WTC11 (cell line): ENCODE measurements at regions not wholly inside any gene's neighbourhood (a gene's known extent, or its start where the extent isn't known, plus 50 kb on each side); places are given as distances from the start of the nearest gene placed in this dataset.
"Not testable (repeated sequence)": the region's sequence is repeated elsewhere in the genome, so short reads cannot be mapped to it uniquely, and the experiment has no call there.

ENCODE experiments used
- ATAC-seq: fragments of 200-7000 bp; cut with Tn5 transposase; 2 replicates; pipeline ENCODE4 v1.10.0; 2021; ENCODE audit warnings: mild to moderate bottlenecking, moderate library complexity
- CTCF ChIA-PET: fragments of 300-600 bp; sonication (Branson Sonifier 250); formaldehyde crosslinking; loops from one replicate; lab custom pipeline; 2021; ENCODE audit warnings: antibody characterized with exemption; lab: Charles Lee
- POLR2A ChIA-PET: fragments of 350-600 bp; sonication (Branson Sonifier 250); formaldehyde crosslinking; loops from one replicate; lab custom pipeline; 2021; ENCODE audit warnings: antibody characterized with exemption; lab: Charles Lee
- DNase-seq: peaks from one replicate; pipeline ENCODE4 v3.0.0; 2021; ENCODE audit warnings: low spot score
- H3K27ac Mint-ChIP-seq: 2 replicates; pipeline ENCODE4 v1.8.0; 2021; ENCODE audit warnings: mixed read lengths
- H3K27me3 Mint-ChIP-seq: 2 replicates; pipeline ENCODE4 v1.8.0; 2021; ENCODE audit warnings: low read depth, mild to moderate bottlenecking, moderate library complexity, mixed read lengths
- H3K36me3 Mint-ChIP-seq: 2 replicates; pipeline ENCODE4 v1.8.0; 2021; ENCODE audit warnings: mixed read lengths
- H3K4me1 Mint-ChIP-seq: 2 replicates; pipeline ENCODE4 v1.8.0; 2022; ENCODE audit warnings: mixed read lengths
- H3K4me3 Mint-ChIP-seq: 2 replicates; pipeline ENCODE4 v1.8.0; 2021; ENCODE audit warnings: mild to moderate bottlenecking, moderate library complexity, mixed read lengths
- H3K9me3 Mint-ChIP-seq: 2 replicates; pipeline ENCODE4 v1.8.0; 2021; ENCODE audit warnings: mixed read lengths
- ELF4 ChIP-seq: sonication (generic); formaldehyde crosslinking; IDR thresholded peaks from 2 replicates; pipeline ENCODE4 v1.8.1; 2022; ENCODE audit warnings: low read depth, mild to moderate bottlenecking, moderate library complexity, missing genetic modification reagents
- FOXP1 ChIP-seq: sonication (generic); formaldehyde crosslinking; IDR thresholded peaks from 2 replicates; pipeline ENCODE4 v1.8.0; 2022; ENCODE audit warnings: missing genetic modification reagents, mild to moderate bottlenecking, moderate library complexity, borderline replicate concordance
- JAZF1 ChIP-seq: fragments of 250-450 bp; sonication (Bioruptor Pico); IDR thresholded peaks from 2 replicates; pipeline ENCODE4 v1.9.0; 2021; ENCODE audit warnings: moderate library complexity, mild to moderate bottlenecking, inconsistent platforms
- MYBL2 ChIP-seq: sonication (generic); formaldehyde crosslinking; IDR thresholded peaks from 2 replicates; pipeline ENCODE4 v1.8.1; 2023; ENCODE audit warnings: mild to moderate bottlenecking, moderate library complexity, missing genetic modification reagents
- NFATC4 ChIP-seq: fragments of 250-450 bp; sonication (Bioruptor Pico); IDR thresholded peaks from 2 replicates; pipeline ENCODE4 v1.9.0; 2021; ENCODE audit warnings: mild to moderate bottlenecking
- ZBTB21 ChIP-seq: sonication (generic); formaldehyde crosslinking; IDR thresholded peaks from 2 replicates; pipeline ENCODE4 v1.8.1; 2023; ENCODE audit warnings: mild to moderate bottlenecking, missing genetic modification reagents, borderline replicate concordance
- ZNF263 ChIP-seq: sonication (generic); formaldehyde crosslinking; IDR thresholded peaks from 2 replicates; pipeline ENCODE4 v1.8.1; 2022; ENCODE audit warnings: low read depth, mild to moderate bottlenecking, moderate library complexity, missing genetic modification reagents
- ZNF317 ChIP-seq: sonication (generic); formaldehyde crosslinking; IDR thresholded peaks from 2 replicates; pipeline ENCODE4 v1.8.1; 2023; ENCODE audit warnings: low read depth, mild to moderate bottlenecking, moderate library complexity, missing genetic modification reagents, borderline replicate concordance
- ZNF396 ChIP-seq: fragments of 250-450 bp; sonication (Bioruptor Pico); IDR thresholded peaks from 2 replicates; pipeline ENCODE4 v1.8.0; 2021; ENCODE audit warnings: mild to moderate bottlenecking, moderate library complexity, borderline replicate concordance
- ZNF416 ChIP-seq: fragments of 250-450 bp; sonication (Bioruptor Pico); IDR thresholded peaks from 2 replicates; pipeline ENCODE4 v1.9.0; 2021; ENCODE audit warnings: mild to moderate bottlenecking, inconsistent platforms
- ZNF423 ChIP-seq: fragments of 250-450 bp; sonication (Bioruptor Pico); IDR thresholded peaks from 2 replicates; pipeline ENCODE4 v2.1.2; 2022; ENCODE audit warnings: mild to moderate bottlenecking, moderate library complexity
- TF ChIP-seq, protein P1 (sequence below): fragments of 250-450 bp; sonication (Bioruptor Pico); IDR thresholded peaks from 2 replicates; pipeline ENCODE4 v1.9.0; 2021; ENCODE audit warnings: moderate library complexity, mild to moderate bottlenecking, inconsistent platforms, borderline replicate concordance
- TF ChIP-seq, protein P2 (sequence below): fragments of 250-450 bp; sonication (Bioruptor Pico); IDR thresholded peaks from 2 replicates; pipeline ENCODE4 v1.9.0; 2021; ENCODE audit warnings: mild to moderate bottlenecking, borderline replicate concordance
- TF ChIP-seq, protein P3 (sequence below): fragments of 250-450 bp; sonication (Bioruptor Pico); conservative IDR thresholded peaks from 2 replicates; pipeline ENCODE4 v1.9.0; 2021; ENCODE audit warnings: mild to moderate bottlenecking
- TF ChIP-seq, protein P4 (sequence below): fragments of 250-450 bp; sonication (Bioruptor Pico); IDR thresholded peaks from 2 replicates; pipeline ENCODE4 v1.9.0; 2021; ENCODE audit warnings: mild to moderate bottlenecking
- TF ChIP-seq, protein P5 (sequence below): sonication (generic); formaldehyde crosslinking; IDR thresholded peaks from 2 replicates; pipeline ENCODE4 v1.8.1; 2023; ENCODE audit warnings: mild to moderate bottlenecking, missing genetic modification reagents

DNA sequence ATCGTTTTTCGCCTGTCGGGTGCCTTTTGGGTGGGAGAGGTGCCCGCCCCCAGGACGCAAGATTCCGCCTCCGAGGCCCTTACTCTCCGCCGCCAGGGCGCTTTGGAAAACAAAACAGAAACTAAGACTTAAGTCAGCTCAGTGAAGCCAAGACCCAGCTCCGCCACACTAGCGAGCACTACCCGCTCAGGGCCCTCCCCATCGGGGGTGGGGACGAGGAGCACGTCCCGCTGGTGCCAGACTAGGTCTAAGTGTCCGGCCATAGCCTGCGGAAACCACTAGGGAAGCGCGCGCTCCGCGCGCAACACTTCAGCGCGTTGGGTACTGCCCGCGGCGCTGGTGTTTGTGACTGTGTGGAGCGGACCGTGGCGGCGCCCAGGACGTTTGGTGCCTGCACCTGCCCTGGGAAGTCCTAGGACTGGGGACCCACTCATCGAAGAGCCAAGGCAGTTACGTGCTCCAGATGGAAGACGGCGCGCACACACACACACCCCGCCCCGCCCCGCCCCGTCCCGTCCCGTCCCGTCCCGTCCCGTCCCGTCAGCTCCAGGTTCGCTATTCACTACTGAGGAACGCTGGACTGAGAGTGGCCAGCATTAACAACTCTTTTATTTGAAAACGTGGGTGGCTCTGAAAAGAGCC, 57.6 kb upstream of the BOLA1 start:
- CTCF ChIA-PET, H3K27me3 Mint-ChIP-seq, H3K4me3 Mint-ChIP-seq, H3K27ac Mint-ChIP-seq, POLR2A ChIA-PET, H3K9me3 Mint-ChIP-seq, H3K36me3 Mint-ChIP-seq, DNase-seq: not testable (repeated sequence)
- peak; percentile 9 for ATAC-seq
- peaks cover 21% of the 10 kb centered on the region for H3K4me1 Mint-ChIP-seq

DNA sequence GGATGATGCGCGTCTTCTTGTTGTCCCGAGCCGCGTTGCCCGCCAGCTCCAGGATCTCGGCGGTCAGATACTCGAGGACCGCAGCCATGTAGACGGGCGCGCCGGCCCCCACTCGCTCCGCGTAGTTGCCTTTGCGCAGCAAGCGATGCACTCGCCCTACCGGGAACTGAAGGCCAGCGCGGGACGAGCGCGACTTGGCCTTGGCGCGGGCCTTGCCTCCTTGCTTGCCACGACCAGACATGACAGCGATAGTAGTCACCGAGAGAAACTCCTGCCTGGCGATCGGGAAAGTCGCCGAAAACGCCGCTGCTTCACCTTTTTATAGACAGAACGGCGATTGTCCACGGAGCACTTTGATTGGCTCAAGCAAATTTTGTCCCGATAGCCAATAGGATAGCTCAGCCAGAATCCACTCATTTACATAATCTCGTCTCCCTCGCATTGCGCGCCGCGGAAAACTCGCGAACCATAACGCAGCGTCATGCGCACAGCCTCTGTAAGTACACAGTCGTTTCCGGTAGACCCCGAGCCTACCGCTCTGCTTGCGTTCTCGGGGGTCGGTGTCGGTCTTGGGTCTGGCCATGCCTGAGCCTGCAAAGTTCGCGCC, 56.8 kb upstream of the BOLA1 start:
- DNase-seq, H3K9me3 Mint-ChIP-seq, H3K27me3 Mint-ChIP-seq, H3K27ac Mint-ChIP-seq, H3K36me3 Mint-ChIP-seq, H3K4me3 Mint-ChIP-seq, CTCF ChIA-PET: not testable (repeated sequence)
- ATAC-seq, result peak; percentile 55
- peaks cover 29% of the 10 kb centered on the region for H3K4me1 Mint-ChIP-seq
- POLR2A ChIA-PET, result interaction anchor here (3.3 kb wide), 1 partner anchor 44 kb away, joined by 51 read pairs; a partner anchor contains a TSS

DNA sequence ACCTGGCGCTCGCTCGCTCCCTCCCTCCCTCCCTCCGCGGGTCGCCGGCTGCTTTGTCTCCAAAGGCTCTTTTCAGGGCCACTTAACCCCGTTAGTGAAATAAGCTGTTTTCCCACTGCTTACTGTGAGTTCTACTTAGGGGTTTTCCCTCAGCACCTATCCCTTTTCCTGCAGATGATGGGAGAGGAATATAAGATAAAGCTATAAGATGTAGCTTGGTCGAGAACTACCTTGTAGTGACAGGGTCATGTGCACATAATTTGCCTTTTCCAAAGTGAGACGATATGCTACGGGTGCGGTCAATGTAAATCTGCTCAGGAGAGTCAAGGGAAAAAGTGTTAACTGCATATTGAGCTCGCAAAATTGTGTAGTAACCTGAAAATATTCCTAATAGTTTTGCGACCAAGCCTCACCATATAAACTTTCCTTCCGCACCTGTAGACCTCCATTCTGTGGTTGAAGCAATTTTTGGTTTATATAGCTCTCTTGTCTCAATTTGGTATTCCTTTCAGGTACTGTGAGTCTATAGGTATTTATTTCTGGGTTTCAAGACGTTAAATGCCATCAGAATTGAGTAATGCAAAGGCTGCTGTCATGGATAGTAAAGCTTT, 55.8 kb upstream of the BOLA1 start:
- no peaks in the 10 kb centered on the region for H3K9me3 Mint-ChIP-seq
- H3K27me3 Mint-ChIP-seq, result no peaks in the 10 kb centered on the region
- no peak for ATAC-seq
- peak overlapping the region; percentile 93 for H3K27ac Mint-ChIP-seq
- ChIA-PET POLR2A (interaction anchor here (3.3 kb wide), 1 partner anchor 43 kb away, joined by 51 read pairs; a partner anchor contains a TSS), CTCF (no interaction called here)
- H3K4me3 Mint-ChIP-seq, result peak overlapping the region; percentile 91
- H3K4me1 Mint-ChIP-seq, result peaks cover 38% of the 10 kb centered on the region
- peaks cover 5% of the 10 kb centered on the region for H3K36me3 Mint-ChIP-seq
- TF ChIP-seq ZNF416, result no peak
- no peak for TF ChIP-seq MYBL2 (CRISPR knock-in tag)
- TF ChIP-seq, protein P1, sequence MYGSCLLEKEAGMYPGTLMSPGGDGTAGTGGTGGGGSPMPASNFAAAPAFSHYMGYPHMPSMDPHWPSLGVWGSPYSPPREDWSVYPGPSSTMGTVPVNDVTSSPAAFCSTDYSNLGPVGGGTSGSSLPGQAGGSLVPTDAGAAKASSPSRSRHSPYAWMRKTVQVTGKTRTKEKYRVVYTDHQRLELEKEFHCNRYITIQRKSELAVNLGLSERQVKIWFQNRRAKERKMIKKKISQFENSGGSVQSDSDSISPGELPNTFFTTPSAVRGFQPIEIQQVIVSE, result no peak
- TF ChIP-seq, protein P2, sequence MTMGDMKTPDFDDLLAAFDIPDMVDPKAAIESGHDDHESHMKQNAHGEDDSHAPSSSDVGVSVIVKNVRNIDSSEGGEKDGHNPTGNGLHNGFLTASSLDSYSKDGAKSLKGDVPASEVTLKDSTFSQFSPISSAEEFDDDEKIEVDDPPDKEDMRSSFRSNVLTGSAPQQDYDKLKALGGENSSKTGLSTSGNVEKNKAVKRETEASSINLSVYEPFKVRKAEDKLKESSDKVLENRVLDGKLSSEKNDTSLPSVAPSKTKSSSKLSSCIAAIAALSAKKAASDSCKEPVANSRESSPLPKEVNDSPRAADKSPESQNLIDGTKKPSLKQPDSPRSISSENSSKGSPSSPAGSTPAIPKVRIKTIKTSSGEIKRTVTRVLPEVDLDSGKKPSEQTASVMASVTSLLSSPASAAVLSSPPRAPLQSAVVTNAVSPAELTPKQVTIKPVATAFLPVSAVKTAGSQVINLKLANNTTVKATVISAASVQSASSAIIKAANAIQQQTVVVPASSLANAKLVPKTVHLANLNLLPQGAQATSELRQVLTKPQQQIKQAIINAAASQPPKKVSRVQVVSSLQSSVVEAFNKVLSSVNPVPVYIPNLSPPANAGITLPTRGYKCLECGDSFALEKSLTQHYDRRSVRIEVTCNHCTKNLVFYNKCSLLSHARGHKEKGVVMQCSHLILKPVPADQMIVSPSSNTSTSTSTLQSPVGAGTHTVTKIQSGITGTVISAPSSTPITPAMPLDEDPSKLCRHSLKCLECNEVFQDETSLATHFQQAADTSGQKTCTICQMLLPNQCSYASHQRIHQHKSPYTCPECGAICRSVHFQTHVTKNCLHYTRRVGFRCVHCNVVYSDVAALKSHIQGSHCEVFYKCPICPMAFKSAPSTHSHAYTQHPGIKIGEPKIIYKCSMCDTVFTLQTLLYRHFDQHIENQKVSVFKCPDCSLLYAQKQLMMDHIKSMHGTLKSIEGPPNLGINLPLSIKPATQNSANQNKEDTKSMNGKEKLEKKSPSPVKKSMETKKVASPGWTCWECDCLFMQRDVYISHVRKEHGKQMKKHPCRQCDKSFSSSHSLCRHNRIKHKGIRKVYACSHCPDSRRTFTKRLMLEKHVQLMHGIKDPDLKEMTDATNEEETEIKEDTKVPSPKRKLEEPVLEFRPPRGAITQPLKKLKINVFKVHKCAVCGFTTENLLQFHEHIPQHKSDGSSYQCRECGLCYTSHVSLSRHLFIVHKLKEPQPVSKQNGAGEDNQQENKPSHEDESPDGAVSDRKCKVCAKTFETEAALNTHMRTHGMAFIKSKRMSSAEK (CRISPR knock-in tag), result 0 out of 2 replicates have a peak, but pooled peaks have one; percentile 19
- TF ChIP-seq, protein P3, sequence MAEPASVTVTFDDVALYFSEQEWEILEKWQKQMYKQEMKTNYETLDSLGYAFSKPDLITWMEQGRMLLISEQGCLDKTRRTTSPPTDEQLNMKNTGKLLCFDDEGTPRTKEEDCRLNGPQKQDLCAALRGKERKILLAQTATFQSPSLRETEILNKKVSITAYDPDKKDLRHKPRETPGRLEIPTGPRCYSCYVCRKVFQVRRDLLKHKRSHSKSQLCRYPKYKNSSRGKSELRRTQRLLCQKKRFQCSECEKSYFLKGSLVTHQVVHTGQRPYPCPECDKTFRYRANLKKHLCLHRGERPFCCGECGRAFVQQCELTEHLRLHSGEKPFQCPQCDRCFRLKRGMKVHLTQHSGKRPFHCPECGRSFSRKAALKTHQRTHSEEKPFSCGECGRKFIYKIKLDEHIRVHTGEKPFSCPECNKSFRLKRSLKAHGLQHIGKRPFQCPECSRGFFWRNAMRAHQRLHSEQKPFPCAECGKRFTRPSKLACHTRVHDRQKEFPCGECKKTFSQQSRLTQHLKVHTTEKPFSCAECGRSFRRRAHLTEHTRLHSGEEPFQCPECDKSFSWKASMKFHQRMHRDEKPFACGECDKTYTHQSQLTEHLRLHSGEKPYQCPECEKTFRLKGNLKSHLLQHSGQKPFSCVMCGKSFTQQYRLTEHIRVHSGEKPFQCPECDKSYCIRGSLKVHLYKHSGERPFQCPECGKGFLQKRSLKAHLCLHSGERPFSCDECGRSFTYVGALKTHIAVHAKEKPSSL, result 0 out of 2 replicates have a peak, but pooled peaks have one; percentile 34
- no peak; the same call in 1 of the 2 replicates for TF ChIP-seq ZNF423 (CRISPR knock-in tag)
- TF ChIP-seq NFATC4 (CRISPR knock-in tag), result 0 out of 2 replicates have a peak, but pooled peaks have one; percentile 21
- TF ChIP-seq FOXP1 (CRISPR knock-in tag), result no peak
- no peak for DNase-seq

DNA sequence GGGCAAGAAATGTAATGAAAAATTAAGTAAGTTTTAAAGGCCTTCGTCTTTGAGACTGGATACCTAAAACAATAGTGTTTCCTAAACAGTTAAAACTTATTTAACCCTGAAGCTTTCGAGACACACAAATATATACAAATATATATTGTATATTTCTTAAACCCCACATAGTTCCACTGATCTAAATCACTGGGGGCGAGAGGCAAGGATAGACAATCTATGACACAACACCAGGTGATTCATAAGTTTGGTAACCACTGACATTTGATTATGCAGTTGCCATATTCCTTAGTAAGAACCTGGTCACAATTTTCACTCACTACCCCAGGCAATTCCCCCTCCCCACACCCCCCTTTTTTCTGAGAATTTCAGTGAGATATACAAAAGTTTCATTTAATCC, 55.3 kb upstream of the BOLA1 start:
- DNase-seq (no peak), ATAC-seq (no peak)
- ChIA-PET CTCF (no interaction called here), POLR2A (interaction anchor here (3.3 kb wide), 1 partner anchor 42 kb away, joined by 51 read pairs; a partner anchor contains a TSS)
- peak overlapping the region; percentile 91 for H3K4me3 Mint-ChIP-seq
- peak overlapping the region; percentile 93 for H3K27ac Mint-ChIP-seq
- H3K4me1 Mint-ChIP-seq, result peaks cover 44% of the 10 kb centered on the region
- H3K9me3 Mint-ChIP-seq, result no peaks in the 10 kb centered on the region
- H3K36me3 Mint-ChIP-seq, result peaks cover 5% of the 10 kb centered on the region
- no peaks in the 10 kb centered on the region for H3K27me3 Mint-ChIP-seq
- TF ChIP-seq, protein P4, sequence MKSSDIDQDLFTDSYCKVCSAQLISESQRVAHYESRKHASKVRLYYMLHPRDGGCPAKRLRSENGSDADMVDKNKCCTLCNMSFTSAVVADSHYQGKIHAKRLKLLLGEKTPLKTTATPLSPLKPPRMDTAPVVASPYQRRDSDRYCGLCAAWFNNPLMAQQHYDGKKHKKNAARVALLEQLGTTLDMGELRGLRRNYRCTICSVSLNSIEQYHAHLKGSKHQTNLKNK (CRISPR knock-in tag), result no peak
- TF ChIP-seq ELF4 (no peak), ZNF396 (CRISPR knock-in tag) (no peak), NFATC4 (CRISPR knock-in tag) (no peak), ZNF263 (CRISPR knock-in tag) (no peak), JAZF1 (CRISPR knock-in tag) (no peak), ZNF317 (CRISPR knock-in tag) (no peak), ZBTB21 (CRISPR knock-in tag) (no peak)
- TF ChIP-seq, protein P5, sequence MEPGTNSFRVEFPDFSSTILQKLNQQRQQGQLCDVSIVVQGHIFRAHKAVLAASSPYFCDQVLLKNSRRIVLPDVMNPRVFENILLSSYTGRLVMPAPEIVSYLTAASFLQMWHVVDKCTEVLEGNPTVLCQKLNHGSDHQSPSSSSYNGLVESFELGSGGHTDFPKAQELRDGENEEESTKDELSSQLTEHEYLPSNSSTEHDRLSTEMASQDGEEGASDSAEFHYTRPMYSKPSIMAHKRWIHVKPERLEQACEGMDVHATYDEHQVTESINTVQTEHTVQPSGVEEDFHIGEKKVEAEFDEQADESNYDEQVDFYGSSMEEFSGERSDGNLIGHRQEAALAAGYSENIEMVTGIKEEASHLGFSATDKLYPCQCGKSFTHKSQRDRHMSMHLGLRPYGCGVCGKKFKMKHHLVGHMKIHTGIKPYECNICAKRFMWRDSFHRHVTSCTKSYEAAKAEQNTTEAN (CRISPR knock-in tag), result no peak
